ENCODE measurements at regions not wholly inside any gene's neighbourhood (a gene's known extent, or its start where the extent isn't known, plus 50 kb on each side); places are given as distances from the start of the nearest gene placed in this dataset.

- no peak for TF ChIP-seq GFI1B (tag by site-specific recombination; IDR thresholded peaks at IDR 0.05)
- TF ChIP-seq, protein P1, sequence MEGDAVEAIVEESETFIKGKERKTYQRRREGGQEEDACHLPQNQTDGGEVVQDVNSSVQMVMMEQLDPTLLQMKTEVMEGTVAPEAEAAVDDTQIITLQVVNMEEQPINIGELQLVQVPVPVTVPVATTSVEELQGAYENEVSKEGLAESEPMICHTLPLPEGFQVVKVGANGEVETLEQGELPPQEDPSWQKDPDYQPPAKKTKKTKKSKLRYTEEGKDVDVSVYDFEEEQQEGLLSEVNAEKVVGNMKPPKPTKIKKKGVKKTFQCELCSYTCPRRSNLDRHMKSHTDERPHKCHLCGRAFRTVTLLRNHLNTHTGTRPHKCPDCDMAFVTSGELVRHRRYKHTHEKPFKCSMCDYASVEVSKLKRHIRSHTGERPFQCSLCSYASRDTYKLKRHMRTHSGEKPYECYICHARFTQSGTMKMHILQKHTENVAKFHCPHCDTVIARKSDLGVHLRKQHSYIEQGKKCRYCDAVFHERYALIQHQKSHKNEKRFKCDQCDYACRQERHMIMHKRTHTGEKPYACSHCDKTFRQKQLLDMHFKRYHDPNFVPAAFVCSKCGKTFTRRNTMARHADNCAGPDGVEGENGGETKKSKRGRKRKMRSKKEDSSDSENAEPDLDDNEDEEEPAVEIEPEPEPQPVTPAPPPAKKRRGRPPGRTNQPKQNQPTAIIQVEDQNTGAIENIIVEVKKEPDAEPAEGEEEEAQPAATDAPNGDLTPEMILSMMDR (tag by site-specific recombination; IDR thresholded peaks at IDR 0.05): no peak
Observed at GRCh38 chr12:76622915-76623314, 63.3 kb upstream of the OSBPL8 start.
